Ecto neural progenitor cell (in vitro differentiated cells): ENCODE measurements at regions not wholly inside any gene's neighbourhood (a gene's known extent, or its start where the extent isn't known, plus 50 kb on each side); places are given as distances from the start of the nearest gene placed in this dataset.

Experiments
- DNase-seq: peaks from one replicate; pipeline ENCODE4 v3.0.0-alpha.2; 2018; ENCODE audit warnings: low spot score

DNA sequence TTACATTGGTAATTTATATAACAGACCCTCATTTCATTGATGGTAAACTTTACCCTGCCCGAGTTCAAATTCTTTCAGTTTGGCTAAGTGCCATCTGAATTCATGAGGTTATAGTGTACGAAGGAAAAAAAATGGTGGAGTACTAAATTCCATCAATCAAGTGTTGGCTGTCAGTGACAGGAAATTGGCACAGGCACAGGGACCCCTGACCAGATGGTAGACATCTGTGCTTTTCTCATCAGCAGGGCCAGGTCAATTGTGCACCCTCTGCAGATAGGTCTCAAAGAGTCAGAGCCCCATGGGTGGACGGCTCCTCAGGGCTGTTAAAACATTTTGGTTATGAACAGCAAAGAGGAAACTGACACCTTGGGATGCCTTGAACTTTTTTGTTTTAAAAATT is 439.2 kb downstream of the SETBP1 start:
- no peak for DNase-seq

DNA sequence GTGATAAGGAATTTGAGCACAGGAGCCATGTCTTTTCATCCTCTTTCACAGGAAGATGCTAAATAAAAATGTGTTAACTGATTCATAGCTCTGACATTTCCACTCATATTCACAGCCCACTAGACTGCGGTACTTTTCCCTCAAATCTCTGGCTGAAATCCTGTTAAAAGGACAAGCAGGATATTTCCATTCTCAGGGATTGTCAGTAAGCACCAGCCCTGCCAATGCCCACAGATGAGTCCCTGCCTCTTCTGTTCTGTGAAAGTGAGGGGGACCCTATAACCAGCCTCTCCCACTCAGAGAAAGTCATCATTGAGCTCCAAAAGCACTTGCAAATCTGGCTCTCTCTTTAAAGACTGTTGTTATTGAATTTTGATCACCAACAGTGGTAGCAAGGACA is 440.5 kb downstream of the SETBP1 start:
- no peak for DNase-seq

DNA sequence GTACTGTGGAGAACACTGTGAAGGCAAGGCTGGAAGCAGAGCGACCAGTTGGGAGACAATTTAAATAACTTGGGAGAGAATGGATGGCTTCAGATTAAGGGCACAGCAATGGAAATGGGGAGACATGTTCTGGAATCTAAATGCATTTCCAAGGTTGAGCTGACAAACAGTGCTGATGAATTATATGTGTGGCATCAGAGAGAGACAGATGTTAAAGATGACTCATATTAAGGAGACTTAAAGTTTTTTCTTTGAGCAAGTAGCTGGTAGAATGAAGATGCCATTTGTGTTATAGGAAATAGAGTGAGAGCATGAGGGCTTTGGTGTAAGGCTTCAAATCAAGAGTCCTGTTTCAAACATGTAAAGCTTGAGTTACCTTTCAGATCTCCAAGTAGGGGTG is 441.8 kb downstream of the SETBP1 start:
- DNase-seq: no peak

DNA sequence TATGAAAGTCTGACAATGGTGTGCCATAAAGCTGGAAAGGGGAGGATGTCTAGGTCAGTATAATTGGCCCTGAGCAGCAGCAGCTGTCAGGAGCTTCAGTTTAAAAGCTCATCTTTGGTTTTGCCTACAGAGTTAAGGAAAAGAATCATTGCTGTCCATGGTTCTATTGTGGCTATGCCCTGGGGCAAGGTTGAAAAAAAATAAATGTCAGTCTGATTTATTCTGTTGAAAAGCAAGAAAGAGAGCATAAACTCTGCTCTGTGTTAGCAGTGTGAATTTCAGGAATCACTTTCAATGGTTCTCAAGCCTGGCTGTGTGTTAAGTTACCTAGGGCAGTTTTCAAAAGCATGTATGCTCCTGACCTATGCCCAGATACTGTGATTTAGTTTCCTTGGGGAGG is 446.7 kb downstream of the SETBP1 start:
- DNase-seq: no peak

DNA sequence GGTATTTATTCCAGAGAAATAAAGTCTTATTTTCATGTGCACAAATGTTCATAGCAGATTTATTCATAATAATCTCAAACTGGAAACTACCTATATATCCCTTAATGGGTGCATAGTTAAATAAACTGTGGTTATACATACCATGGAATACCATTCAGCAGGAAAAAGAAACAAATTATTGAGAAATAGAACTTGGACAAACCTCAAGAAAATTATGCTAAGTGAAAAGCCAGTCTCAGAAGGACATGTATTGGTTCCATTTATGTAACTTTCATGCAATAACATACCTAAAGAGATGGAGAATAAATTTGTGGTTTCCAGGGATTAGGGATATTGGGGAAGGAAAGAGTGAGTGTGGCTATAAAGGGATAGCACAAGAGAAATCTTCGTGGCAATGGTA is 452.6 kb downstream of the SETBP1 start:
- DNase-seq: no peak

DNA sequence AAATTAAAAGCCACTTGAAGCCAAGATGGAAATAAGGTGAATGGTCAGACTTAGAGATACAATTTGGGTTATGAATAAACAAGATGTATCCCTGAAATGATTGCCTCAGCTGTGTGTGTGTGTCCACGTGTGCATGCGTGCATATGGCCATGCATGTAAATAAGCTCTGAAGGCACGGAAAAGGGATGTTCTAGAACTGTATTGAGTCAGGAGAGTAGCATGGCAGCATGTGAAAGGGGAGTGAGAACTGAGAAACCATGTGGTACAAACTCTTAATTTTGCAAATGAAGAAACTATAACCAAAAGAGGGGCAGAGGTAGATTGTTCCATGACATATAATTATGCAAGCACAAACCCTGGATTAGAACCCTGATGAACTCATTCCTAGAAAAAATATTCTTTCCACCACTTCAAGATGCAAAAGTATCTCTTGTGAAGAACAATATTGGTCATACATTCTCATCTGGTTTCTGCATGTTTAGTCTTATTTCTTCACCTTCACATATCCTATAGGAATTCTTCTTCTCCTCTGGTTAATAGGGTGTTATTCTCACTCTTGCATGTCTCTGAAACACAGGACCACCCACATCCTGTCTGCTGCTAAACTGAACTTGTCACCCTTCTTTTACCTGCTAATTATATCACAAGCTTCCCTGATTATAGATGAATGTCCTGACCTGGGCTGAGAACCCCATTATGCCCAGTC is 455.8 kb downstream of the SETBP1 start:
- DNase-seq: no peak

DNA sequence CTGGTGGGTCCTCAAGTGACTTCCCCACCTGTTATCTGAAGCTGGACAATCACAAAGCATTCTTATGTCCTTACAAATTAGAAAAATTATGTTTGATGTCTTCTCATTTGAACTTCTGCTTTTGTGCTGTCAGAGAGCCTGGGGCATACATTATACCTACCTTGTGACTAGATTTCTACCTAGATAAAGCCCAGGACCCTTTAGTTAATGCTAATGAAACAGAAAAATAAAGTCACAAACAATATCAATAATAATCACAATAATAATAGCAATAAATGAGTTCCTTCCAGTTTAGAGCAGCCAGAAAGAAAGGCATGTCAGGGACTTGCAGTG is 456.4 kb downstream of the SETBP1 start:
- DNase-seq: no peak

DNA sequence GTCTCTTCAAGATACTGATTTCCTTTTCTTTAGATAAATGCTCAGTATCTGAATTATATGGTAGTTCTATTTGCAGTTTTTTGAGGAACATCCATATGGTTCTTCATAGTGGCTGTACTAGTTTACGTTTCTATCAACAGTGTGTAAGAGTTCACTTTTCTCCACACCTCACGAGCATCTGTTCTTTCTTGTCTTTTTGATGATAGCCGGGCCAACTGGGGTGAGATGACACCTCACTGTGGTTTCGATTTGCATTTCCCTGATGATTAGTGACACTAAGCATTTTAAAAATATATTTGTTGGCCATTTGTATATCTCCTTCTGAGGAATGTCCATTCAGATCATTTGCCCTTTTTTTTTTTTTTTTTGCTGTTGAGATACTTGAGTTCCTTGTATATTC is 458.8 kb downstream of the SETBP1 start:
- no peak for DNase-seq

DNA sequence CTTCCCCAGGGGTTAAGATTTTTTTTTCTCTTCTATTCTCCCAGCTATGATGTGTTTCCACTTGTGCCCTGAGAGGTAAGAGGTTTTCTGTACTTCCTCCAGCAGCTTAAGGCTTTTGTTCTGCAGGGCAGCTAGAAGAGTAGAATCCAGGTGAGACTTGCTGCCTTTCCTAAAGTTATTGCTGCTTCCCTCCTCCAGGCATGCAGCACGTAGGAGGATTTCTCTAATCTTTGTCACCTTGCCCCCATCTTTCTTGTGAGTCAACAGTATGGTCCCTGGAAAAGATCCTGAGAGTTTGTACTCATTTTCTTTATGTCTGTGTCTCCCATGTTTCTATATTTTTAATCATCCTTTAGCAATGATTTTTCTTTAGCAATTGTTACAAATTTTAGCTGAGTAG is 462.2 kb downstream of the SETBP1 start:
- no peak for DNase-seq

DNA sequence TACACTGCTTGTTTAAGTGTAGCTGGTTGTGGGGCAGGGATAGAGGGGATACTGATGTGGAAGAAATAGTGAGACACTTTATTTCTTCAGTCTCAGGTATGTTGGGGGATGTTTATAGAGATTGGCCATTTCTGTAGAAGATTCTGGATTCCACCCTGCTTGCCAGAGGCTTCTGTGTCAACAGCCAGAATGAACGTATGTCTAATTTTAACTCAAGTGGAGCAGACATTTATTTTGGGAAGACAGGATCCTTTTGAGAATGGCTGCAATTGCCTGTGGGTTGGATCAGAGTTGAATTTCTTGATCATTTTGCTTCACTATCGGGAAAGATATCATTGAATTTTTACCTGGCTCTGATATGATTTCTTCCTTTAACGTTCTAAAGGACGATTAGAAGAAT is 465.6 kb upstream of the SLC14A2 start:
- DNase-seq: no peak

DNA sequence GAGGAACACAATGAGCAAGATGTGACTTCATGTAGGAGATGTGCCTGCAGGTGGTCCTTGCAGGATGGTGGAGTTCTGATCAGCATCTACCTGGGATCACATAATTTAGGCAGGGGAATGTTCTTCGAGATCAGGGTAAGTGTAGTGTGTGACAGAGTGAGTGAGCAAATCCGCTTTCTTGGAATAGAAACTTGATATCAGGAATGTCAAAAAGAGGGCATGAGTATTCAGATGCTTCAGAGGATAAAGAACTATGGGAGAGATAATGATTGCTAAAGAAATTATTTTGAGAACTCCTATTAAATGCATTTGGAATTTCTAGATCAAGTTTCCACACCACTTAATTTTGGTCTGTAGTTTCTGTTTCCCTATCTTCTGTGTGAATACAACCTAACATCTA is 463.6 kb upstream of the SLC14A2 start:
- DNase-seq: no peak

DNA sequence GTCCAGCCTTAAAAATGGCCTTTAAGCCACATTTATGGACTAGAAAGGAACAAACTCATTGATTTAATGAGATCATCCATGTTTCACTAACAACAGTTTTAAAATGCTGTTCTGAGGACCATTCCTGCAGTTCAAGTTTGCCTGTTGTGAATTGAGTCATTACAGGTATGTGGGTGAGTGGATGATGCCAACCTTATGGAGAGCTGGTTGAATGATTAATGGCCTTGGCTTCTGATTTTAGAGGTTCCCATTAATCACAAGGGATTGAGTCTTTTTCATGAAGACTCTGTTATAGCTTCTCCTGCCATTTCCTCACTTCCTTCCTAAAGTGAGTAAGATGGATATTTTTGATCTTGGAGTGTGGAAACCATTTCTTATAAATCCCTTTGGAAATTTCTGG is 459.8 kb upstream of the SLC14A2 start:
- DNase-seq: no peak

DNA sequence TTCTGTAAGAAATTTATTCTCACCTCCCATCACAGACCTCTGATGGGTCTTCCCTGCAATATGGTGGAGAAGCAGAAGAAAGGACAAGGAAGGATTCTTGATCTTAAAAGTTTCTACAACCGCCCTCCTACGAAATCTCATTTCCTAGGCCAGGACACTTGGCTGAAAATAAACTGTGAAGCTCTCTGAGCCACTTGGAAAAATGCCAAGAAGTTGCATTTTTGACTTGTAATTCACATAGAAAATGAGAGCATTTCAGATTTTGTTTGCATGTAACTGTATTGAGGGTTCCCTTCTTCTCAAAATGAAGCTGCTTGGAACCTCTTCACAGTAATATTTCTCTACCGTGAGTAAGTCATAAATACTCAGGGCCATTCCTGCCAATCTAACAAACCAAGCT is 458.3 kb upstream of the SLC14A2 start:
- DNase-seq: no peak

DNA sequence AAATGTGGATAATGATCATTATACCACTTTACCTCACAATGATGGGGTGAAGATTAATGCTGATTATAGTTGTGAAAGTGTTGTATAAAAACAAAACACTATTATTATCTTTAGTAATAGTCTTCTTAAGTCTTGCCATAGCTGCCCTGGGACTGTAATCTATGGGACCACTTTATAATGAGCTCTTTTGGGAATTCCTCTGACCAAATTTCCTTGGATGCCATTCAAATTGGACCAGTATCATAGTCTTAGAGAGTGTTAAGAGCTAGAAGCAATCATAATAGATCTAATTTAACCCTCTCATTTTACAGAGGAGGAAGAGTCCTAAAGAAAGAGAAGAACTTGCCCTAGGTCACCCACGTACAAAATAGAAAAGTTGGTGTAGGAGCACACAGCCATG is 457.7 kb upstream of the SLC14A2 start:
- DNase-seq: no peak

DNA sequence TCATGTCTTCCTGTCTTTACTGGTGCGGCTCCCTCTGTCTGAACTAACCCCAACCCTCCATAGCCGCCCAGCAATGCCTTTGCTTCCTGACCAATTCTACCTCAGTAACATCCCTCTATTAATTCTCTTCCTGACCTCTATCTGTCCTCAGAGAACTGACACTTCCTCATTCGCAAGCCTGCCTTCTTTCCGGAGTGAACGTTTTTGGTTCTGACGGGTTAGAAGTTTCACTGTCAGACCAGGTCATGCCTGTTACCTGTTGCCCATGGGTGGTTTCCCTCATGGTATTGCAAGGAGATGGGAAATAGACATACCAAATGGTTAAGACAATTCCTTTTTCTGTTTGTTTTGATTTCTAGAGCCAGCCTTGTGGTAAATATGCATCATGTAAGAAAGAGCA is 453.4 kb upstream of the SLC14A2 start:
- no peak for DNase-seq

DNA sequence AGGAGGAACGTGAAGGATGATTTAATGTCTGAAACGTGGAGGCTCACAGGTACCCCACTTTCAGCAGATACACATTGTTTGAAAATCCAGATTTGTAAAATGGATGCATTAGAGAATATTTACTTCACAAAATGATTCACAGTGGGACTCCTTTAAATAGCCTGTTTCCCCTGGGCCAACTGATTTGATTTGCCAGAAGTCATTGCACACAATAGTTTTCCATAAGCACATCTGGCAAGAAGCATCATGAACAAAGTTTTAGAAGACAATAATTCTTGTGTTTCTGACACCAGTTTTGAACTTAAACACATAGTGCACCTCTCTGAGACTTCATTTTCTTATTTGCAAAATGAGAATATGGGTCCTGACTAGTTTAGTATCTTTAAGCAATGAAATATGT is 451.4 kb upstream of the SLC14A2 start:
- DNase-seq: no peak

DNA sequence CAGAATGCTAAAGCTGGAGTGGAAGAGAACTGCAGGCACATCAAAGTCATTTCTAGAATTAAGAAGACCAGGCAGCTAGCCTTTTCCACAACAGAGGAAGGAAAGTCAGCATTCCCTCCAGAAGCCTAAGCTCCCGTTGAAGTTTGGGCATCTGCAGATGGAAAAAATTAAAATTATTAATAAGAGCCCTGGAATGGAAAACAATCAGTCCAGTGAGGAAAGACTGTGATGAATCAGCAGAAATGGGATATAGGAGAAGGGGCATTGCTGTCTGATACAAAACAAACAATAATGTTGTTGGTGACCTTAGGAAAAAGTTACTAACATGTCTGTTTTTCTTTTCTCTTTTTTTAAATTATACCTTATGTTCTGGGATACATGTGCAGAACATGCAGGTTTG is 450.7 kb upstream of the SLC14A2 start:
- no peak for DNase-seq

DNA sequence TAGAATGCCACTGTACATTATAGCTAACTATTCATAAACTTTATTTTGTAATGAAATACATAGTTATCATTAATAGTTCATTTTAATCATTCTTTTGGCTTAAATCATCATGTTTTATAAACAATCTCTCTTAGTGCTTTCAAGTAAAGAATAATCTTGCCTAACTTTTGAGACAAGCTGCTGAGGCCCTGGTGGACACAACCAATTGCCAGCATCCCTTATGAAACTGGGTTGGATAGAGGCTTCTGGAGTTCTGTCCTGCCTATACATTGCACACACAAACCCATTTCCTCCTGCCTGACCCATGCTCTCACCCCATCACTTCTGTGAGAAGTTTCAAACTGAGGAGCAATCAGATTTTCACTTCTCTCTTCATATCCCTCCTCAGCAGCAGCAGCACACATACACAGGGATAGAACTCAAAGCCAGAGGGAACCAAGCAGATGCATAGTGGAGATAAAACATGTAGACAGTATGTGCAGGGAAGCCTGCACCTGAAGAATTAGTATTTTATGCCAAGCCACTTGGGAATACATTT is 450.0 kb upstream of the SLC14A2 start:
- no peak for DNase-seq

DNA sequence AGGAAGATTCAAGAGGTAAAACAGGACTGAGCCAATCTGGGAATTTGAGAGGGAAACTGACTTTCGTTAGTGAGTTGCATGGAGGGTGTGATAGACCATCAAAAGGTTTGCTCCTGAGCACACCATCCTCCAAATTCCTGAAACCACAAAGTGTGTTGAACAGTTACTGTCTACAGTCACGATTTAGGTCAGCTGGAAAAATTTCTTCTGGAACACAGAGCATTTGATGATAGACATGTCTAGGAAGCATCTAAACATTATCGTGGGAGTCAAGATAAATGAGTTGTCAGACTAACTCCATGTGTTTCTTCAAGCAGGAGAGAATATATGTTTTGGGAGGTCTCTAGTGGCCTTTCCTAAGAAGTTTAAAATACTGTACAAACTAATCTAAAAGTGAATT is 449.4 kb upstream of the SLC14A2 start:
- DNase-seq: no peak

DNA sequence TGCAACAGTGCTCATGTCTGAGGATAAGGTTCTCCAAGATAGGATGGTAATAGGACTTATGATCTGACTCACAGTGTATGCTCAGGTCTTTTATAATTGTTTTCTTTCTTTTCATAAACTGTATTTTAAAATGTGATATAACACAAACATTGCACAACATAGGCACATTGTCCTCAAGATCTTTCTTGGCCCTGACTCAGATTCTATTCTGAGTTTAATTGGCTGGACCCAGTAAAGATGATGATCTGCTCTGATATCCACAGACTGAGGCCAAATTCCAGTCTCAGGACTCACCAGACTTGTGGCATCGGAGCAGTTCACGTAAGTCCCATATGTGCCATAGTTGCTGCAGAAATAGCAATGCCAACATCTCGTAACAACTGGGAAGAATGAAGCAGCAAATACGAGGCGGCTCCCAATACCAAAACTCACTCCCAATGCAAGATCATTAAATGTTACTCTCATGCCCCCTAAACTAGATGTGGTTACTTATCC is 448.9 kb upstream of the SLC14A2 start:
- DNase-seq: no peak

DNA sequence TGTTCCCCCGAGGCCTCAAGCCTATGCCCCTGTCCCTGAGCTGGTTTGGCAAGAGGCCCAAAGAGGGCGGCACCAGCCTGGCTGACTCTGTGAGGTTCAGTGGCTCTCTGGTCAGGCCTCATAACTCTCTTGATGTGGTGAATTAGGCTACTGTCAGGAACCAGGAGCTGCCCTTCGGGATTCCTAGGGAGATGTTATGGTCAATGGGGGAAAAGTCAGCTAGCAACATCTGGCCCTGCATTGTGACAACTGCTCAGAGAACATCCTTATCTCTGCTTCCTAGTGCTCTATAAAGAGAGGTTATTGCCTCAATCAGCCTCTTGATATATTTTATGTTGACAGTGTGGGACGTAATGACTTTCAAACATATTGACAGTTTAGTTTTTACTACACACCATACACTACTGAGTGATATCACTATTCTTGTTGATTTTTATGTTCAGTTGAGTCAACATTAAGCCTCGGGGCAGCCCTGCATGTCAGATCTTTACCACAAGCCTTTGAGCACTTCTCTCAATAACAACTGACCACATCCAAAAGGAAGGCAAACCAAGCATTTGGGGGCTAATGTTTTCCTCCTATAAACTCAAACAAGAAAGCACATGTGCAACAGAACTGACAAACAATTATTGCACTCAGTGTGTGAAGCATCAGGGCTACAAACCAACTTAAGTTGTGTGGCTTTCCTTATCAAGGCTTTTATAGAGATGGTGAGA is 448.3 kb upstream of the SLC14A2 start:
- DNase-seq: no peak

DNA sequence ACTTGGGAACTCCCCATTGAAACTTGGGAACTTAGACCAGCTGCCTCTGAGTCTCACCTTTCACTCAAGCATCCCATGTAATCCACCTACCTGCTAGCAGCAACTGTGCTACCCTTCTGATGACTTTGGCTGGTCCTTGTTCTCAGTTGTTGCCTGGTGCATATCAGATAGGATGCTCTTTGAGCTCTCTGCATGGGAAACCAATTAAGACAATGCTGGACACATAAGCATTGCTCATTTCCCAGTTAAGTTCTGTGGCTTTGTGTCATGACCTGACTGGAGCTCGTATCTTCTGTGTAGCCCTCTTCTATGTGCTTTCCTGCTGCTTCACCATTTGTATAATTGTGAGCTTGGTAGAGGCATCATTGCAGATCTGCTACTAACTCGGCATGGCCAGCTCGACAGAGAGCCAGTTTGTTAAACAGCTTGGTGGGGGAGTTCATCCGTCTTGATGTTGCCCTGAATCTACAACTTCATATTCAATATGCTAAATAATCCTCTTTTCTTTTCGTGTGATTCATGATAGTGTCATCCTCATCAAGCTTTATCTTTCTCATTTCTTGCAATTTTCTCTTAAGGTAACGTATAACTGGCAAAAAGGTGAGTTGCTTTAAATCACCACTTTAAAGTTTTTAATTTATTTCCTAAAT is 447.5 kb upstream of the SLC14A2 start:
- no peak for DNase-seq

DNA sequence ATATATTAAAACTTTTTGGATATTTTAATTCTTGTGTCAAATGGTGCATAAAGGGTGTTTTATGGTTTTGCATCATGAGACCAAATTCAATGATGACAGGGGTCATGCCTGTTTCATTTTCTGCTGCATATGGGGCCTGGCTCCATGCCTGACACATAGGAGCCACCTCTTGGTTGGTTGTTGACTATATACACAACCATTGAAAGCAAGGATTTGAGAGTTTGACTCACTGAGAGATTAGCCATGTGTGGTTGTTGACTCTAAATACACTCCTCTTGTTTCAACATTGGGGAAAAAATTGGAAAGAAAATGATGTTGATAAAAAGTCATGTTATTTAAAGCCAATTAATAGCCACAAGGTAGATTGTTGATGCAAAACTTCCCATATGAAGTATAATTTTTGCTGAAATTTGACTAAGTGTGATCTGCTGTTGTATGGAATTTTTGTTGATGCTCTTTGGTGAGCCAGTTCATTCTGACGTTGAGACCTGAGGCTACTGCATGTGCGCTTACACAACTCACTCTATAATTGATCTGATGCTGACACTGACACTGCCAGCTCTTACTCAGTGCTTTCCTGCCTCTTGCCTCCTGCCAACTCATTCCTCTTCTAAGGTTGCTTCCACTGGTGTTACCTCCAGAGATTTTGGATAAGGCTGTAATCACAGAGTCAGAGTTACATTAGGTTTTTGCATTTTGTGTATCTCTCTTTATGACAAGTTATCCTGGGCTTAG is 446.2 kb upstream of the SLC14A2 start:
- DNase-seq: no peak
